ENCODE measurements at regions not wholly inside any gene's neighbourhood (a gene's known extent, or its start where the extent isn't known, plus 50 kb on each side); places are given as distances from the start of the nearest gene placed in this dataset. TPM values are rescaled to one million over a fixed set of nuclear protein-coding genes. Genes with fewer than 3 reads are reported as not detected.

GRCh38 chrX:138408101-138408500 lies 303.4 kb downstream of the FGF13 start:
- intact Hi-C loops (cut with micrococcal nuclease): no loop called here
- Histone ChIP-seq H3K27ac (ENCODE audit: low read length in 2 of 2) (no peak overlapping the region), H3K79me2 (ENCODE audit: control insufficient read depth, insufficient read depth, low read length) (no peaks in the 10 kb centered on the region), H3K9ac (ENCODE audit: low read length) (no peak overlapping the region), H3K4me2 (replicated peaks; ENCODE audit: low read depth, low read length, poor library complexity, severe bottlenecking) (no peak overlapping the region), H3K4me1 (ENCODE audit: control insufficient read depth in 2 of 2, insufficient read depth in 2 of 2, low read length in 2 of 2) (no peaks in the 10 kb centered on the region), H3K4me3 (ENCODE audit: control extremely low read depth in 1 of 5, extremely low read depth in 1 of 5, insufficient read depth in 1 of 5, low read depth in 2 of 5, low read length in 4 of 5) (no peak overlapping the region), H3K9me3 (ENCODE audit: control extremely low read depth in 1 of 3, control insufficient read depth in 2 of 3, insufficient read depth in 1 of 3, low read length in 2 of 3) (peaks cover 0 to 5% (median 0%) of the 10 kb centered on the region in 3 donors), H3K27me3 (replicated peaks in 1 of 4; ENCODE audit: control extremely low read depth in 1 of 4, control insufficient read depth in 3 of 4, insufficient read depth in 4 of 4, low read length in 3 of 4) (no peaks in the 10 kb centered on the region), H4K20me1 (ENCODE audit: control insufficient read depth, insufficient read depth, low read length, poor library complexity, severe bottlenecking) (no peaks in the 10 kb centered on the region), H2AFZ (ENCODE audit: insufficient read depth, low read depth, low read length, poor library complexity, severe bottlenecking) (no peak overlapping the region), H3K36me3 (replicated peaks in 1 of 2; ENCODE audit: control extremely low read depth in 1 of 2, control insufficient read depth in 1 of 2, extremely low read depth in 1 of 2, insufficient read depth in 2 of 2, low read length in 1 of 2) (no peaks in the 10 kb centered on the region)
- Mint-ChIP-seq H3K4me1 (no peaks in the 10 kb centered on the region), H3K27me3 (no peaks in the 10 kb centered on the region), H3K27ac (no peak overlapping the region), H3K9me3 (ENCODE audit: insufficient read depth) (no peaks in the 10 kb centered on the region), H3K4me3 (no peak overlapping the region)
- ChIA-PET CTCF (no interaction called here), POLR2A (no interaction called here)
- no peak for TF ChIP-seq CTCF (IDR thresholded peaks at IDR 0.05)
- TF ChIP-seq EZH2 (IDR thresholded peaks at IDR 0.05; ENCODE audit: borderline replicate concordance, insufficient read depth, low read depth, low read length, poor library complexity, severe bottlenecking): no peak
- DNase-seq (no peak), ATAC-seq (ENCODE audit: low read depth) (no peak)
- WGBS (ENCODE audit: insufficient coverage): no CpG with 5 or more reads among the region's 3 CpGs

GRCh38 chrX:138411048-138411447 lies 300.5 kb downstream of the FGF13 start:
- DNase-seq (no peak), ATAC-seq (ENCODE audit: low read depth) (no peak)
- Histone ChIP-seq H4K20me1 (ENCODE audit: control insufficient read depth, insufficient read depth, low read length, poor library complexity, severe bottlenecking) (no peaks in the 10 kb centered on the region), H3K4me2 (replicated peaks; ENCODE audit: low read depth, low read length, poor library complexity, severe bottlenecking) (no peak overlapping the region), H3K4me1 (ENCODE audit: control insufficient read depth in 2 of 2, insufficient read depth in 2 of 2, low read length in 2 of 2) (no peaks in the 10 kb centered on the region), H3K9ac (ENCODE audit: low read length) (no peak overlapping the region), H3K36me3 (replicated peaks in 1 of 2; ENCODE audit: control extremely low read depth in 1 of 2, control insufficient read depth in 1 of 2, extremely low read depth in 1 of 2, insufficient read depth in 2 of 2, low read length in 1 of 2) (no peaks in the 10 kb centered on the region), H3K79me2 (ENCODE audit: control insufficient read depth, insufficient read depth, low read length) (no peaks in the 10 kb centered on the region), H3K4me3 (ENCODE audit: control extremely low read depth in 1 of 5, extremely low read depth in 1 of 5, insufficient read depth in 1 of 5, low read depth in 2 of 5, low read length in 4 of 5) (no peak overlapping the region), H3K27ac (ENCODE audit: low read length in 2 of 2) (no peak overlapping the region), H3K27me3 (replicated peaks in 1 of 4; ENCODE audit: control extremely low read depth in 1 of 4, control insufficient read depth in 3 of 4, insufficient read depth in 4 of 4, low read length in 3 of 4) (no peaks in the 10 kb centered on the region), H2AFZ (ENCODE audit: insufficient read depth, low read depth, low read length, poor library complexity, severe bottlenecking) (no peak overlapping the region), H3K9me3 (ENCODE audit: control extremely low read depth in 1 of 3, control insufficient read depth in 2 of 3, insufficient read depth in 1 of 3, low read length in 2 of 3) (peaks cover 0 to 5% (median 0%) of the 10 kb centered on the region in 3 donors)
- intact Hi-C loops (cut with micrococcal nuclease): no loop called here
- Mint-ChIP-seq H3K27me3 (no peaks in the 10 kb centered on the region), H3K4me1 (no peaks in the 10 kb centered on the region), H3K4me3 (no peak overlapping the region), H3K27ac (no peak overlapping the region), H3K9me3 (ENCODE audit: insufficient read depth) (no peaks in the 10 kb centered on the region)
- CTCF ChIA-PET: no interaction called here
- POLR2A ChIA-PET: no interaction called here
- no peak for TF ChIP-seq CTCF (IDR thresholded peaks at IDR 0.05)
- no peak for TF ChIP-seq EZH2 (IDR thresholded peaks at IDR 0.05; ENCODE audit: borderline replicate concordance, insufficient read depth, low read depth, low read length, poor library complexity, severe bottlenecking)
- WGBS (ENCODE audit: insufficient coverage): 60% methylated on average over 2 of the region's 2 CpGs

Small RNA genes lying in the stretch of these regions (small RNA-seq; reads per million reads assigned to genes)
- gene RN7SKP31 (ENCODE audit: insufficient read length, low read depth, low replicate concordance): not detected
- not detected for gene RNU6-985P (ENCODE audit: insufficient read length, low read depth, low replicate concordance)
